ENCODE measurements at regions not wholly inside any gene's neighbourhood (a gene's known extent, or its start where the extent isn't known, plus 50 kb on each side); places are given as distances from the start of the nearest gene placed in this dataset.
A peak's percentile ranks its signal among the peaks of the same experiment; 100 is the strongest.

- H3K4me2 ChIP-seq (ENCODE audit: low read length): no peak overlapping the region
- no peaks in the 10 kb centered on the region for H3K4me1 ChIP-seq (ENCODE audit: control insufficient read depth, low read length)
- H3K9me2 ChIP-seq (replicated peaks; ENCODE audit: control insufficient read depth, low read length): no peaks in the 10 kb centered on the region
- no peaks in the 10 kb centered on the region for H3F3A ChIP-seq (ENCODE audit: control insufficient read depth, insufficient read depth)
- H3K27me3 ChIP-seq (ENCODE audit: control insufficient read depth, low read length): peaks cover 7% of the 10 kb centered on the region
- no peaks in the 10 kb centered on the region for H3K9me3 ChIP-seq (ENCODE audit: control insufficient read depth, insufficient read depth, low read length)
- no peaks in the 10 kb centered on the region for H3K36me3 ChIP-seq (ENCODE audit: control insufficient read depth, low read length)
- TF ChIP-seq EZH2phosphoT487 (IDR thresholded peaks at IDR 0.05; ENCODE audit: borderline replicate concordance, low read length) (no peak), CTCF (IDR thresholded peaks at IDR 0.05; ENCODE audit: low read depth, low read length, poor library complexity, severe bottlenecking) (peak; percentile 57)
- H3K79me2 ChIP-seq (ENCODE audit: control insufficient read depth, low read length): no peaks in the 10 kb centered on the region
- H3K4me3 ChIP-seq (ENCODE audit: low read length): no peak overlapping the region
- no peaks in the 10 kb centered on the region for H4K20me1 ChIP-seq (ENCODE audit: control insufficient read depth, insufficient read depth, low read depth, low read length)
- no peak overlapping the region for H3K27ac ChIP-seq (ENCODE audit: low read depth, low read length)
Observed at GRCh38 chr5:133754575-133755169, 142.3 kb upstream of the FSTL4 start.

GRCh38 chr5:133753856-133754255, 141.5 kb upstream of the FSTL4 start:
- Histone ChIP-seq H3F3A (ENCODE audit: control insufficient read depth, insufficient read depth) (no peaks in the 10 kb centered on the region), H3K4me1 (ENCODE audit: control insufficient read depth, low read length) (no peaks in the 10 kb centered on the region), H3K4me3 (ENCODE audit: low read length) (no peak overlapping the region), H3K9me2 (replicated peaks; ENCODE audit: control insufficient read depth, low read length) (no peaks in the 10 kb centered on the region), H3K27ac (ENCODE audit: low read depth, low read length) (no peak overlapping the region), H3K9me3 (ENCODE audit: control insufficient read depth, insufficient read depth, low read length) (no peaks in the 10 kb centered on the region), H3K79me2 (ENCODE audit: control insufficient read depth, low read length) (no peaks in the 10 kb centered on the region), H4K20me1 (ENCODE audit: control insufficient read depth, insufficient read depth, low read depth, low read length) (no peaks in the 10 kb centered on the region), H3K27me3 (ENCODE audit: control insufficient read depth, low read length) (peaks cover 7% of the 10 kb centered on the region), H3K4me2 (ENCODE audit: low read length) (no peak overlapping the region), H3K36me3 (ENCODE audit: control insufficient read depth, low read length) (no peaks in the 10 kb centered on the region)
- TF ChIP-seq EZH2phosphoT487 (IDR thresholded peaks at IDR 0.05; ENCODE audit: borderline replicate concordance, low read length) (no peak), CTCF (IDR thresholded peaks at IDR 0.05; ENCODE audit: low read depth, low read length, poor library complexity, severe bottlenecking) (no peak)

GRCh38 chr5:133751846-133752245, 139.5 kb upstream of the FSTL4 start:
- Histone ChIP-seq H3K27me3 (ENCODE audit: control insufficient read depth, low read length) (peaks cover 7% of the 10 kb centered on the region), H3K4me1 (ENCODE audit: control insufficient read depth, low read length) (no peaks in the 10 kb centered on the region), H3K9me2 (replicated peaks; ENCODE audit: control insufficient read depth, low read length) (no peaks in the 10 kb centered on the region), H3K4me3 (ENCODE audit: low read length) (no peak overlapping the region), H3K36me3 (ENCODE audit: control insufficient read depth, low read length) (no peaks in the 10 kb centered on the region), H3F3A (ENCODE audit: control insufficient read depth, insufficient read depth) (no peaks in the 10 kb centered on the region), H3K79me2 (ENCODE audit: control insufficient read depth, low read length) (no peaks in the 10 kb centered on the region), H3K27ac (ENCODE audit: low read depth, low read length) (no peak overlapping the region), H3K9me3 (ENCODE audit: control insufficient read depth, insufficient read depth, low read length) (no peaks in the 10 kb centered on the region), H4K20me1 (ENCODE audit: control insufficient read depth, insufficient read depth, low read depth, low read length) (no peaks in the 10 kb centered on the region), H3K4me2 (ENCODE audit: low read length) (no peak overlapping the region)
- no peak for TF ChIP-seq CTCF (IDR thresholded peaks at IDR 0.05; ENCODE audit: low read depth, low read length, poor library complexity, severe bottlenecking)
- no peak for TF ChIP-seq EZH2phosphoT487 (IDR thresholded peaks at IDR 0.05; ENCODE audit: borderline replicate concordance, low read length)
